ENCODE measurements at regions not wholly inside any gene's neighbourhood (a gene's known extent, or its start where the extent isn't known, plus 50 kb on each side); places are given as distances from the start of the nearest gene placed in this dataset.

DNA sequence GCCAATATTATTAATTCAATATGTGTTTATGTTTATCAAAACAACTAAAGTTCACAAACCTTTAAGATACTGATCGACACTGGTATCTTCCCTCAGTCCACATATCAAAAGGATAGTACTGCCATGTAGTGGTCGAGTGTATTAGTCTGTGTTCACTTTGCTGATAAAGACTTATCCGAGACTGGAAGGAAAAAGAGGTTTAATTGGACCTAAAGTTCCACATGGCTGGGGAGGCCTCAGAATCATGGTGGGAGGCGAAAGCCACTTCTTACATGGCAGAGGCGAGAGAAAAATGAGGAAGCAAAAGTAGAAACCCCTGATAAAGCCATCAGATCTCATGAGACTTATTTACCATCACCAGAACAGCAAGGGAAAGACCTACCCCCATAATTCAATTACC lies 325.4 kb upstream of the PHF14 start:
- TF ChIP-seq, protein P1, sequence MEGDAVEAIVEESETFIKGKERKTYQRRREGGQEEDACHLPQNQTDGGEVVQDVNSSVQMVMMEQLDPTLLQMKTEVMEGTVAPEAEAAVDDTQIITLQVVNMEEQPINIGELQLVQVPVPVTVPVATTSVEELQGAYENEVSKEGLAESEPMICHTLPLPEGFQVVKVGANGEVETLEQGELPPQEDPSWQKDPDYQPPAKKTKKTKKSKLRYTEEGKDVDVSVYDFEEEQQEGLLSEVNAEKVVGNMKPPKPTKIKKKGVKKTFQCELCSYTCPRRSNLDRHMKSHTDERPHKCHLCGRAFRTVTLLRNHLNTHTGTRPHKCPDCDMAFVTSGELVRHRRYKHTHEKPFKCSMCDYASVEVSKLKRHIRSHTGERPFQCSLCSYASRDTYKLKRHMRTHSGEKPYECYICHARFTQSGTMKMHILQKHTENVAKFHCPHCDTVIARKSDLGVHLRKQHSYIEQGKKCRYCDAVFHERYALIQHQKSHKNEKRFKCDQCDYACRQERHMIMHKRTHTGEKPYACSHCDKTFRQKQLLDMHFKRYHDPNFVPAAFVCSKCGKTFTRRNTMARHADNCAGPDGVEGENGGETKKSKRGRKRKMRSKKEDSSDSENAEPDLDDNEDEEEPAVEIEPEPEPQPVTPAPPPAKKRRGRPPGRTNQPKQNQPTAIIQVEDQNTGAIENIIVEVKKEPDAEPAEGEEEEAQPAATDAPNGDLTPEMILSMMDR (IDR thresholded peaks at IDR 0.05; ENCODE audit: low read length), result no peak
- TF ChIP-seq EZH2 (IDR thresholded peaks at IDR 0.05; ENCODE audit: borderline replicate concordance, low read length), result no peak

Measured in OCI-LY1 (cell line).